ENCODE measurements at regions not wholly inside any gene's neighbourhood (a gene's known extent, or its start where the extent isn't known, plus 50 kb on each side); places are given as distances from the start of the nearest gene placed in this dataset.
"Not testable (repeated sequence)": the region's sequence is repeated elsewhere in the genome, so short reads cannot be mapped to it uniquely, and the experiment has no call there.

- DNase-seq = no peak
Observed at GRCh38 chr11:34001557-34002064, 49.9 kb upstream of the CAPRIN1 start.

- no peak for DNase-seq
Observed at GRCh38 chr11:33999393-33999792, 52.1 kb upstream of the CAPRIN1 start.

GRCh38 chr11:33997584-33998251 is 53.8 kb upstream of the CAPRIN1 start:
- no peak for DNase-seq

GRCh38 chr11:33996498-33997454 is 54.8 kb upstream of the CAPRIN1 start:
- peak; percentile 73 for DNase-seq

GRCh38 chr11:33994937-33995336 is 56.6 kb upstream of the CAPRIN1 start:
- DNase-seq = no peak

- DNase-seq = not testable (repeated sequence)
Observed at GRCh38 chr11:33991136-33991535, 60.4 kb upstream of the CAPRIN1 start.

GRCh38 chr11:33990131-33990530 is 61.4 kb upstream of the CAPRIN1 start:
- not testable (repeated sequence) for DNase-seq

GRCh38 chr11:33989461-33989860 is 62.1 kb upstream of the CAPRIN1 start:
- DNase-seq = no peak

- DNase-seq = no peak
Observed at GRCh38 chr11:33988586-33989370, 62.8 kb upstream of the CAPRIN1 start.

GRCh38 chr11:33987975-33988580 is 63.5 kb upstream of the CAPRIN1 start:
- DNase-seq = peak; percentile 60

- no peak for DNase-seq
Observed at GRCh38 chr11:33987545-33987944, 64.0 kb upstream of the CAPRIN1 start.

GRCh38 chr11:33986597-33987501 is 64.7 kb upstream of the CAPRIN1 start:
- not testable (repeated sequence) for DNase-seq

GRCh38 chr11:33984682-33985389 is 66.7 kb upstream of the CAPRIN1 start:
- no peak for DNase-seq

- no peak for DNase-seq
Observed at GRCh38 chr11:33982661-33983060, 68.9 kb upstream of the CAPRIN1 start.

GRCh38 chr11:33980897-33981296 is 70.6 kb upstream of the CAPRIN1 start:
- DNase-seq = no peak

- no peak for DNase-seq
Observed at GRCh38 chr11:33978376-33978775, 73.2 kb upstream of the CAPRIN1 start.

- DNase-seq = no peak
Observed at GRCh38 chr11:33977676-33978075, 73.9 kb upstream of the CAPRIN1 start.

GRCh38 chr11:33976495-33977199 is 74.9 kb upstream of the CAPRIN1 start:
- DNase-seq = no peak

- no peak for DNase-seq
Observed at GRCh38 chr11:33974804-33975203, 76.7 kb upstream of the CAPRIN1 start.

- not testable (repeated sequence) for DNase-seq
Observed at GRCh38 chr11:33971530-33971929, 79.7 kb upstream of the LMO2 start.

Measured in activated T-cell treated with anti-CD3 and anti-CD28 coated beads for 4 hours (primary cell).